Naive thymus-derived CD4-positive, alpha-beta T cell (primary cell): ENCODE measurements at regions not wholly inside any gene's neighbourhood (a gene's known extent, or its start where the extent isn't known, plus 50 kb on each side); places are given as distances from the start of the nearest gene placed in this dataset.

Experiments used
- ATAC-seq: fragments of 150-1000 bp; cut with Tn5 transposase; 2 replicates; pipeline ENCODE4 v1.10.0; 2021; ENCODE audit warnings: mild to moderate bottlenecking, moderate library complexity
- CTCF ChIA-PET: fragments of 350-600 bp; sonication (Branson Sonifier 250); formaldehyde crosslinking; loops from one replicate; lab custom pipeline; 2021; ENCODE audit warnings: antibody characterized with exemption; lab: Charles Lee
- POLR2A ChIA-PET: fragments of 350-600 bp; sonication (Branson Sonifier 250); formaldehyde crosslinking; loops from one replicate; lab custom pipeline; 2021; ENCODE audit warnings: antibody characterized with exemption, inconsistent platforms; lab: Charles Lee
- DNase-seq, 9 donors: peaks; one replicate each; pipeline versions ENCODE4 v3.0.0 to v3.0.0-alpha.2; 2020 to 2022; ENCODE audit warnings: mixed read lengths in 1 of 9
- H3K27ac ChIP-seq: one replicate; pipeline ENCODE4 v1.7.0; 2013; ENCODE audit warnings: mild to moderate bottlenecking, low read depth, low read length, moderate library complexity
- H3K27me3 ChIP-seq, 2 donors: one replicate each; pipeline ENCODE4 v1.7.0; 2013; ENCODE audit warnings: low read length in 2 of 2, mild to moderate bottlenecking in 2 of 2, moderate library complexity in 2 of 2; ENCODE audit not compliant: control insufficient read depth in 2 of 2, insufficient read depth in 2 of 2
- H3K36me3 ChIP-seq, 3 experiments: 1 replicate in 2 of 3; 2 replicates in 1 of 3; pipeline ENCODE4 v1.7.0; 2013; ENCODE audit warnings: low read length in 3 of 3, mild to moderate bottlenecking in 3 of 3, moderate library complexity in 1 of 3; ENCODE audit not compliant: insufficient read depth in 3 of 3, control insufficient read depth in 2 of 3
- H3K4me1 ChIP-seq, 2 donors: one replicate each; pipeline ENCODE4 v1.7.0; 2013; ENCODE audit warnings: low read length in 2 of 2, mild to moderate bottlenecking in 2 of 2, moderate library complexity in 1 of 2; ENCODE audit not compliant: control insufficient read depth in 2 of 2, insufficient read depth in 2 of 2
- H3K4me3 ChIP-seq: 2 replicates; pipeline ENCODE4 v1.7.0; 2013; ENCODE audit warnings: mild to moderate bottlenecking, low read length
- H3K9me3 ChIP-seq, 3 experiments: 1 replicate in 2 of 3; 2 replicates in 1 of 3; pipeline ENCODE4 v1.7.0; 2013; ENCODE audit warnings: low read length in 3 of 3; ENCODE audit not compliant: control insufficient read depth in 2 of 3
- H3K27ac Mint-ChIP-seq, 9 donors: one replicate each; pipeline ENCODE4 v1.8.0; 2020 to 2022; ENCODE audit warnings: mixed read lengths in 9 of 9, mild to moderate bottlenecking in 8 of 9, moderate library complexity in 5 of 9, inconsistent platforms in 2 of 9
- H3K27me3 Mint-ChIP-seq, 5 donors: one replicate each; pipeline ENCODE4 v1.8.0; 2021 to 2022; ENCODE audit warnings: mixed read lengths in 5 of 5, mild to moderate bottlenecking in 1 of 5
- H3K36me3 Mint-ChIP-seq, 5 donors: one replicate each; pipeline ENCODE4 v1.8.0; 2020 to 2022; ENCODE audit warnings: mixed read lengths in 5 of 5, mild to moderate bottlenecking in 3 of 5, inconsistent platforms in 1 of 5
- H3K4me1 Mint-ChIP-seq, 7 donors: one replicate each; pipeline ENCODE4 v1.8.0; 2020 to 2022; ENCODE audit warnings: mixed read lengths in 7 of 7, mild to moderate bottlenecking in 3 of 7, inconsistent platforms in 1 of 7
- H3K4me3 Mint-ChIP-seq, 10 donors: one replicate each; pipeline ENCODE4 v1.8.0; 2020 to 2022; ENCODE audit warnings: mild to moderate bottlenecking in 10 of 10, mixed read lengths in 10 of 10, moderate library complexity in 6 of 10, inconsistent platforms in 2 of 10
- H3K9me3 Mint-ChIP-seq, 11 donors: one replicate each; pipeline ENCODE4 v1.8.0; 2020 to 2022; ENCODE audit warnings: mixed read lengths in 11 of 11, mild to moderate bottlenecking in 4 of 11, inconsistent platforms in 1 of 11, moderate library complexity in 1 of 11
- intact Hi-C, 2 donors: fragments of 100-400 bp; cut with micrococcal nuclease; formaldehyde crosslinking; loops; one replicate each; pipeline ENCODE4 v1.15.1; 2023

- DNase-seq (no peak), ATAC-seq (no peak)
- Histone ChIP-seq H3K27me3 (no peaks in the 10 kb centered on the region), H3K9me3 (no peaks in the 10 kb centered on the region), H3K4me1 (no peaks in the 10 kb centered on the region), H3K36me3 (no peaks in the 10 kb centered on the region), H3K4me3 (no peak overlapping the region), H3K27ac (no peak overlapping the region)
- intact Hi-C loops = no loop called here
- no peaks in the 10 kb centered on the region for H3K4me1 Mint-ChIP-seq
- H3K27me3 Mint-ChIP-seq = no peaks in the 10 kb centered on the region
- H3K4me3 Mint-ChIP-seq = no peak overlapping the region
- ChIA-PET CTCF (no interaction called here), POLR2A (no interaction called here)
- peaks cover 2 to 51% (median 19%) of the 10 kb centered on the region in 11 donors for H3K9me3 Mint-ChIP-seq
- H3K36me3 Mint-ChIP-seq = peaks cover 0 to 5% (median 0%) of the 10 kb centered on the region in 5 donors
- H3K27ac Mint-ChIP-seq = no peak overlapping the region
Measured at GRCh38 chr18:68354176-68354575, 360.7 kb downstream of the TMX3 start.

GRCh38 chr18:68342039-68342659 is 372.8 kb downstream of the TMX3 start:
- POLR2A ChIA-PET = no interaction called here
- Histone ChIP-seq H3K36me3 (no peaks in the 10 kb centered on the region), H3K27me3 (no peaks in the 10 kb centered on the region), H3K4me1 (no peaks in the 10 kb centered on the region), H3K9me3 (no peaks in the 10 kb centered on the region), H3K27ac (no peak overlapping the region), H3K4me3 (no peak overlapping the region)
- H3K4me1 Mint-ChIP-seq = no peaks in the 10 kb centered on the region
- CTCF ChIA-PET = no interaction called here
- H3K27me3 Mint-ChIP-seq = peaks cover 0 to 3% (median 0%) of the 10 kb centered on the region in 5 donors
- peaks cover 0 to 3% (median 0%) of the 10 kb centered on the region in 11 donors for H3K9me3 Mint-ChIP-seq
- DNase-seq (no peak), ATAC-seq (no peak)
- intact Hi-C loops = no loop called here
- H3K4me3 Mint-ChIP-seq = no peak overlapping the region
- no peaks in the 10 kb centered on the region for H3K36me3 Mint-ChIP-seq
- no peak overlapping the region for H3K27ac Mint-ChIP-seq

GRCh38 chr18:68340606-68341005 is 374.3 kb downstream of the TMX3 start:
- intact Hi-C loops = no loop called here
- Mint-ChIP-seq H3K9me3 (peaks cover 0 to 3% (median 0%) of the 10 kb centered on the region in 11 donors), H3K27ac (no peak overlapping the region), H3K36me3 (no peaks in the 10 kb centered on the region), H3K27me3 (peaks cover 0 to 3% (median 0%) of the 10 kb centered on the region in 5 donors), H3K4me3 (no peak overlapping the region), H3K4me1 (no peaks in the 10 kb centered on the region)
- no peak for ATAC-seq
- no peak for DNase-seq
- Histone ChIP-seq H3K4me3 (no peak overlapping the region), H3K4me1 (no peaks in the 10 kb centered on the region), H3K27ac (no peak overlapping the region), H3K9me3 (no peaks in the 10 kb centered on the region), H3K27me3 (no peaks in the 10 kb centered on the region), H3K36me3 (no peaks in the 10 kb centered on the region)
- POLR2A ChIA-PET = no interaction called here
- CTCF ChIA-PET = no interaction called here

- peaks cover 0 to 4% (median 0%) of the 10 kb centered on the region in 11 donors for H3K9me3 Mint-ChIP-seq
- H3K27ac Mint-ChIP-seq = no peak overlapping the region
- no peak for ATAC-seq
- H3K4me1 Mint-ChIP-seq = no peaks in the 10 kb centered on the region
- no peaks in the 10 kb centered on the region for H3K4me1 ChIP-seq
- no peaks in the 10 kb centered on the region for H3K9me3 ChIP-seq
- H3K36me3 ChIP-seq = no peaks in the 10 kb centered on the region
- H3K27ac ChIP-seq = no peak overlapping the region
- no peak overlapping the region for H3K4me3 ChIP-seq
- no peak for DNase-seq
- no peaks in the 10 kb centered on the region for H3K36me3 Mint-ChIP-seq
- POLR2A ChIA-PET = no interaction called here
- CTCF ChIA-PET = no interaction called here
- H3K27me3 Mint-ChIP-seq = no peaks in the 10 kb centered on the region
- H3K27me3 ChIP-seq = no peaks in the 10 kb centered on the region
- H3K4me3 Mint-ChIP-seq = no peak overlapping the region
- intact Hi-C loops = no loop called here
Measured at GRCh38 chr18:68330658-68331057, 384.2 kb downstream of the TMX3 start.

GRCh38 chr18:68323921-68324320 is 391.0 kb downstream of the TMX3 start:
- no peaks in the 10 kb centered on the region for H3K36me3 ChIP-seq
- ChIA-PET POLR2A (no interaction called here), CTCF (no interaction called here)
- ATAC-seq (no peak), DNase-seq (no peak)
- H3K9me3 ChIP-seq = no peaks in the 10 kb centered on the region
- peaks cover 0 to 1% (median 0%) of the 10 kb centered on the region in 11 donors for H3K9me3 Mint-ChIP-seq
- H3K4me3 ChIP-seq = no peak overlapping the region
- no peaks in the 10 kb centered on the region for H3K36me3 Mint-ChIP-seq
- no peaks in the 10 kb centered on the region for H3K4me1 Mint-ChIP-seq
- H3K4me3 Mint-ChIP-seq = no peak overlapping the region
- H3K27ac ChIP-seq = no peak overlapping the region
- no peaks in the 10 kb centered on the region for H3K27me3 ChIP-seq
- H3K4me1 ChIP-seq = no peaks in the 10 kb centered on the region
- intact Hi-C loops = no loop called here
- no peak overlapping the region for H3K27ac Mint-ChIP-seq
- H3K27me3 Mint-ChIP-seq = no peaks in the 10 kb centered on the region

GRCh38 chr18:68316636-68317035 is 398.3 kb downstream of the TMX3 start:
- intact Hi-C loops = no loop called here
- DNase-seq (no peak), ATAC-seq (no peak)
- H3K4me3 ChIP-seq = no peak overlapping the region
- no peak overlapping the region for H3K27ac ChIP-seq
- Mint-ChIP-seq H3K27ac (no peak overlapping the region), H3K27me3 (peaks cover 0 to 4% (median 0%) of the 10 kb centered on the region in 5 donors), H3K36me3 (no peaks in the 10 kb centered on the region), H3K9me3 (peaks cover 0 to 3% (median 0%) of the 10 kb centered on the region in 11 donors), H3K4me3 (no peak overlapping the region), H3K4me1 (no peaks in the 10 kb centered on the region)
- no peaks in the 10 kb centered on the region for H3K9me3 ChIP-seq
- no peaks in the 10 kb centered on the region for H3K4me1 ChIP-seq
- no peaks in the 10 kb centered on the region for H3K27me3 ChIP-seq
- H3K36me3 ChIP-seq = no peaks in the 10 kb centered on the region
- ChIA-PET CTCF (no interaction called here), POLR2A (no interaction called here)

- no peaks in the 10 kb centered on the region for H3K36me3 Mint-ChIP-seq
- Histone ChIP-seq H3K4me1 (no peaks in the 10 kb centered on the region), H3K9me3 (no peaks in the 10 kb centered on the region), H3K27me3 (no peaks in the 10 kb centered on the region), H3K27ac (no peak overlapping the region), H3K4me3 (no peak overlapping the region), H3K36me3 (no peaks in the 10 kb centered on the region)
- no peak for ATAC-seq
- H3K9me3 Mint-ChIP-seq = peaks cover 0 to 7% (median 0%) of the 10 kb centered on the region in 11 donors
- DNase-seq = no peak
- ChIA-PET CTCF (no interaction called here), POLR2A (no interaction called here)
- H3K4me1 Mint-ChIP-seq = no peaks in the 10 kb centered on the region
- no peak overlapping the region for H3K4me3 Mint-ChIP-seq
- no peak overlapping the region for H3K27ac Mint-ChIP-seq
- intact Hi-C loops = no loop called here
- peaks cover 0 to 4% (median 0%) of the 10 kb centered on the region in 5 donors for H3K27me3 Mint-ChIP-seq
Measured at GRCh38 chr18:68314403-68314802, 400.5 kb downstream of the TMX3 start.
